Pulmonary artery endothelial cell (primary cell): ENCODE measurements at regions not wholly inside any gene's neighbourhood (a gene's known extent, or its start where the extent isn't known, plus 50 kb on each side); places are given as distances from the start of the nearest gene placed in this dataset.

Source experiments
- DNase-seq: peaks from one replicate; pipeline ENCODE4 v3.0.0-alpha.2; 2011; ENCODE audit warnings: low read depth, low spot score

GRCh38 chr2:236654496-236654895 is 84.9 kb downstream of the ACKR3 start:
- DNase-seq = no peak

- DNase-seq = no peak
Observed at GRCh38 chr2:236656166-236656565, 86.5 kb downstream of the ACKR3 start.

- no peak for DNase-seq
Observed at GRCh38 chr2:236656721-236657120, 87.1 kb downstream of the ACKR3 start.

- DNase-seq = no peak
Observed at GRCh38 chr2:236657215-236657614, 87.6 kb downstream of the ACKR3 start.

- no peak for DNase-seq
Observed at GRCh38 chr2:236657801-236658200, 88.2 kb downstream of the ACKR3 start.

GRCh38 chr2:236658974-236659757 is 89.5 kb downstream of the ACKR3 start:
- DNase-seq = no peak

- no peak for DNase-seq
Observed at GRCh38 chr2:236659758-236660150, 90.1 kb downstream of the ACKR3 start.

GRCh38 chr2:236661061-236661761 is 91.6 kb downstream of the ACKR3 start:
- no peak for DNase-seq

- no peak for DNase-seq
Observed at GRCh38 chr2:236661762-236662110, 92.1 kb downstream of the ACKR3 start.

- DNase-seq = no peak
Observed at GRCh38 chr2:236662231-236663185, 92.9 kb downstream of the ACKR3 start.

GRCh38 chr2:236663287-236664101 is 93.9 kb downstream of the ACKR3 start:
- DNase-seq = no peak

GRCh38 chr2:236664136-236664535 is 94.5 kb downstream of the ACKR3 start:
- DNase-seq = no peak

- DNase-seq = no peak
Observed at GRCh38 chr2:236665101-236665500, 95.5 kb downstream of the ACKR3 start.

GRCh38 chr2:236665572-236666118 is 96.0 kb downstream of the ACKR3 start:
- no peak for DNase-seq

GRCh38 chr2:236666646-236667204 is 97.1 kb downstream of the ACKR3 start:
- DNase-seq = no peak

- no peak for DNase-seq
Observed at GRCh38 chr2:236667526-236667925, 97.9 kb downstream of the ACKR3 start.

GRCh38 chr2:236668531-236668969 is 98.9 kb downstream of the ACKR3 start:
- DNase-seq = no peak

- no peak for DNase-seq
Observed at GRCh38 chr2:236670235-236670620, 100.6 kb downstream of the ACKR3 start.

GRCh38 chr2:236671896-236672562 is 102.4 kb downstream of the ACKR3 start:
- DNase-seq = no peak

- no peak for DNase-seq
Observed at GRCh38 chr2:236672606-236673005, 103.0 kb downstream of the ACKR3 start.
